Hematopoietic multipotent progenitor cell treated with erythropoietin and hydrocortisone succinate and interleukin-3 and kit ligand, for 4 days (in vitro differentiated cells): ENCODE measurements at regions not wholly inside any gene's neighbourhood (a gene's known extent, or its start where the extent isn't known, plus 50 kb on each side); places are given as distances from the start of the nearest gene placed in this dataset.
"Not testable (repeated sequence)": the region's sequence is repeated elsewhere in the genome, so short reads cannot be mapped to it uniquely, and the experiment has no call there.

Experiments used
- DNase-seq: peaks from one replicate; pipeline ENCODE4 v3.0.0-alpha.2; 2015

DNA sequence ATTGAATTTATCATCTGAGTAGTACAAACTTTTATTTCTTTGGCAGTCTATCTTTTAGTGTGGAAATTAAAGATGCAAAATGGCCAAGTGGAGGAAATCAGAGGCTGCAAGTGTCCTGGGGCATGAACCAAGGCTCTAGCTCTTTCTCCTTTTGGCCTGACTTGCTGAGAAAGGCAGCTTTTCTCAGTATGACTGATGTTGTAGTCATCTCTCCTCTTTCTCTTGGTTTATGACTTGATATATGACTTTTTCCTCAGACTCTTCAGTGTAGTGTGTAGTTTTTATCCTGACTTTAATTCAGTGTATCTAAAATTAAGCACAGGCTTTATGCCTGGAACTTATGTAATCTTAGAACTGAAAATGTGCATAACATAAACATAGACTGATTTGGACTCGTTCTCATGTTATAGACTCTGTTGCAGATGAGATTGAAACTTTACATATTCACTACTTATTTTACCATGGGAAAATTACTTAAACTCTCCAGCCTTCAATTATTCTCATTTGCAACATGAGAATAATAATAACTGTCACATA lies 65.7 kb downstream of the SLITRK5 start:
- DNase-seq = no peak

GRCh38 chr13:87754097-87754496 lies 82.9 kb downstream of the SLITRK5 start:
- DNase-seq = no peak

- no peak for DNase-seq
Observed at GRCh38 chr13:87769445-87769844, 98.3 kb downstream of the SLITRK5 start.

DNA sequence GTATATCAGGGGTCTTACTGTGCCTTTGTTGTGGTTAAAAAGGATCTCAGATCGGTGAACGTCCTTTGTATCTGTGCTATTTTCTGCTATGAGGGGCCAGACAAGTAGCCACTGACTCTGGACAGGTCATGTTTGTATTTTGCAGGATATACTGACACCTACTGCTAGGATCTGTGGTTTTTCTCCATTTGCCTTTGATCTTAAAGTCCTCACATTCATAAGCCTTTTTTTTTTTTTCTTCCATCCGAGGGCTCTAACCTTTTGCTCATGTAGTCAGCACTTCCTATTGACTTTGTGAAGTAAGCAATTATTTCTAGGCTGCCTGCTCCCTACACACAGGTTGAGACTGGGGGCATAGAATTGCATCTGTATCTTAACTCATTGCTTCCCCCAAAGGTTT lies 106.2 kb downstream of the SLITRK5 start:
- no peak for DNase-seq

- no peak for DNase-seq
Observed at GRCh38 chr13:87778128-87778527, 107.0 kb downstream of the SLITRK5 start.

DNA sequence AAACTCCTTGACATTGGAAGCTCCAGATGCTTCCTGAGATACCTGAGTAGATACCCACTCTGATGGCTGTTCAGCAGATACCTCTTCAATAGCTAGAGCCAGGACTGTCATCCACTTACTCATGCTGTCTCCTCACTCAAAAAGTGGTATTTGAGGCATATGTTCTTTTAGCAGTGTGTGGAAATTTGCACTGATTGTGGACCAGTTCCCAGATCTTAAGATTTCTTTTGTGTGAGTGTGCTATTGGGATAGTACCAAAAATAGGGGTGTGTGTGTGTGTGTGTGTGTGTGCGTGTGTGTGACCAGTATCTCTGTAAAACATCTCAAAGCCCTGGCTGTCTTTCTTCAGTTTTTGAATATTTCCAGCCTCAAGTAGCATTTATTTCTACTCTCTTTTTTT lies 108.3 kb downstream of the SLITRK5 start:
- no peak for DNase-seq

DNA sequence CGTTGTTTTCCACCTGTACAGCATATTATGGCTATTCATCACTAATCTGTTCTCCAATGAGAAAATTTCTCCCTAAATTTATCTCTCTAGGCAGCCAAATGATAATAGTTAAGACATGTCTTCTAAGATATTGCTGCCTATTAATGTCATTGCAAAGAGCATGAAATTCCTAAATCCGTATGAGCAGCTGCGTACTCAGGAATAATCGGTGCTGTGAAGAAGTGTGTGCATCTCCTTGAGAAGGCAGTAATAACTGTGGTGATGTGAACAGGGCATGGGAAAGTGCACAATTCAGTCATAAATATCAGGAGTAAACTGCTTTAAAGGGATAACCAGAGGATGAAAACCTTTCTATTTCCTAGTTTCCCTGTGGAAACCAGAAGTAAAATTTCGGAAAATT lies 112.2 kb downstream of the SLITRK5 start:
- no peak for DNase-seq

GRCh38 chr13:87788363-87788762 lies 117.2 kb downstream of the SLITRK5 start:
- DNase-seq = no peak

DNA sequence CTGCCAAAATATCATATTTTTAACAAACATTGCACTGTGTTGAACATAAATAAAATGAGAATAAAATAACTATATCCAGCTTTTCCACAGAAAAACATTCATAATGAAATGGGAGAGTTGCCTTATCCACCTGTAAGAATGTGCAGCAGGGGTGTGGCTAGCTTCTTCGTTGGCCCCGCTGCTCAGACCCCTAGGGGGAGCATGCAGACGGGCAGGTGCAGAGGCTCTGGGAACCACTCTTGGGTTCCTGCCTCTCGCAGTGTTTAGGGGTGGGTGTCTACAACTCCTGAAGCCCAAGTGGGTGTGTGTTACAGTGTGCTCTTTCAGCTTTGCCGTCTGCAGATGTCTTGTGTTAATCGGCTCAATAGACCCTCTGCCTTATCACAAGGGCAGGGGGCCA lies 121.7 kb downstream of the SLITRK5 start:
- no peak for DNase-seq

DNA sequence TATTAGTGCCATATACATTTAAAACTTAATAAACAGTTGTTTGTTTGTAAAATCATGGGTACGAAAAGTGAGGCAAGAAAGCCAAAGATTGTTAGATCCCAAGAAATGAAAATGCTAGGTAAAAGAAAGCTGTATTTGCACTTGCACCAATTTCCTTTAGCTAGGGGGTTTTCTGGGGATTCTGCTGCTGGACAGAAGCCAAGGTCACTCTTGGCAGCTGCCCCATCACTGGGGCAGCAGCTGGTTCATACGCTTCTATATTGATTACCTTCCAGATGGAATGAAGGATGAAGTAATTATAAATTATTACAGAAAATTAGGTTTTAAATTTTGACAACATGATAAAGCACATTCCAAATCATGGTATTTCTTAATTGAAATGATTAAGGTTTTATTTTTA lies 127.4 kb downstream of the SLITRK5 start:
- no peak for DNase-seq

- peak; percentile 1 for DNase-seq
Observed at GRCh38 chr13:87810391-87810801, 139.2 kb downstream of the SLITRK5 start.

- DNase-seq = no peak
Observed at GRCh38 chr13:87810920-87811344, 139.8 kb downstream of the SLITRK5 start.

GRCh38 chr13:87814403-87814802 lies 143.2 kb downstream of the SLITRK5 start:
- no peak for DNase-seq

GRCh38 chr13:87820241-87820640 lies 149.1 kb downstream of the SLITRK5 start:
- no peak for DNase-seq

DNA sequence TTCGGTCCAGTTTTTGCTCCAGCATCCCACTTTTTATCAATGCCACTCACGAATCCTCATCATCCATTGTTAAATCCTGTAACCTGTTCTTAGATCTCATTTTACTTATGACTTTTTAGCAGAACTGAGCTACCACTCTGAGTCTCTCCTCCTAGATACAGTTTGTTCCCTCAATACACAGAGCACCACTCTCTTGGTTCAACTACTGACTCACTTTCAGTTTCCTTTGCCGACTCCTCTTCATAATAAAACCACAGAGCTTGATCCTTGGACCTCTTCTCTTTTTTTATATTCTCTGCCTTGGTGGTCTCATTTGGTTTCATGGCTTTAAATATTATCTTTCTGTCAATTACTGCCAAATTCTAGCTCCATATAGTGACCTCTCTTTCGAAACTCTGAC lies 150.3 kb downstream of the SLITRK5 start:
- no peak for DNase-seq

DNA sequence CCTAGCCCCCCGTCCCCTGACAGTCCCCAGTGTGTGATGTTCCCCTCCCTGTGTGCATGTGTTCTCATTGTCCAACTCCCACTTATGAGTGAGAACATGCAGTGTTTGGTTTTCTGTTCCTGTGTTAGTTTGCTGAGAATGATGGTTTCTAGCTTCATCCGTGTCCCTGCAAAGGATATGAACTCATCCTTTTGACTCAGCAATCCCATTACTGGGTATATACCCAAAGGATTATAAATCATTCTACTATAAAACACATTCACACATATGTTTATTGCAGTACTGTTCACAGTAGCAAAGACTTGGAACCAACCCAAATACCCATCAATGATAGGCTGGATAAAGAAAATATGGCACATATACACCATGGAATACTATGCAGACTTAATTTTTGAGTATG lies 155.1 kb downstream of the SLITRK5 start:
- DNase-seq = not testable (repeated sequence)

- DNase-seq = no peak
Observed at GRCh38 chr13:87827479-87827878, 156.3 kb downstream of the SLITRK5 start.

DNA sequence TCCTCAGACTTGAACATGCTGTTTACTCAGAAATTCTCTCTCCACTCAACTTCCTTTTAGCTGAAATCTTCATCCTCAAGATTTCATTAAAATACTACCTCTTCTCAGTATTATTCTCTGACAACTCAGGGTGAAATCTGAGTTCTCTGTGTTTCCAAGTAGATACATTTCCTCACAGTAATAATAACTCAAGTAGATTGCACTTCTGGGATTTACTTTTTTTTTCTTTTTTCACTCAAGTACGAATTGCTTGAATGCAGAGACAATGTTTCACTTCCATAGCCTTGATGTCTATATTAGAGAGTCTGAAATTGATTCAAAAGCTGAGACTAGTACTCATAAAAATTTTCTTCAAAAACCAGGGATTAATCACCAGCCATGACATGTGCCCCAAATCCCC lies 166.4 kb downstream of the SLITRK5 start:
- DNase-seq = no peak

DNA sequence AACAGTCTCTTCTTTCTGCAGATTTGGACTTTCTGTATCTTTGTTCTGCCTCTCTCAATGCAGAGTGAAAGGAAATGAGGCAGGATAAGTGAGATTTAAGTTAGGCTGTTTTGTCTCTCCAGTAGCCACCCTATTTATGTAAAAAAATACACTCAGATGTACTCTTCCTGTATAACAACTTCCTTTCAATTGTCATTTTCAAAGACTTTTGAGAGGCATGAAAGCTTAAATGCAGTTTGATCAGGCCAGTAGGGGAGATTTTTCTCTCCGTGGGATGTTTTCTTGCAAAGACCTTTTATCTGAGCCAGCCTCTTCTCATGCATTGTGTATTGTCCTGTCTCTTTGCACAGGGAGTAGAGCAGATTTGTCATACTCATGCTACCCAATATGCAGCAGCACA lies 166.8 kb downstream of the SLITRK5 start:
- DNase-seq = no peak

DNA sequence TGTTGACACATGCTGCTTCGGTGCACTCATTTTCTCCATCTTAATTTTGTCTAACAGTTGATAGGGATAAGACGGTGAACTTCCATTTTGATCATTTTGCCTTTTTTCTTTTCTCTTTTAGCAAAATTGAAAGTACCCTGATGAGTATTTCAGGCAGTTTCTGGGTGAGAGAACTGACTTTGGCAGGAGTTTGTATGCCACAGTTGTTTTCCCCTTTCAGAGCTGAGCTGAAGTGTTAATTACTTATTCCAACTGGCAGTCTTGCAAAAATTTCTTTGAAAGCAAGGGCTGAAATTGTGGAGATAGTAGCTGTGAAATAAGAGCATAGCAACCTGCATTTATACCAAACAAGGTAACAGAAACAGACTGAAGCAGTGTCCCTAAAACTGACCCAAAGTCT lies 180.2 kb downstream of the SLITRK5 start:
- DNase-seq = no peak

GRCh38 chr13:87855553-87855952 lies 184.4 kb downstream of the SLITRK5 start:
- DNase-seq = no peak

- no peak for DNase-seq
Observed at GRCh38 chr13:87859261-87859660, 188.1 kb downstream of the SLITRK5 start.

GRCh38 chr13:87867426-87867825 lies 196.3 kb downstream of the SLITRK5 start:
- DNase-seq = no peak

DNA sequence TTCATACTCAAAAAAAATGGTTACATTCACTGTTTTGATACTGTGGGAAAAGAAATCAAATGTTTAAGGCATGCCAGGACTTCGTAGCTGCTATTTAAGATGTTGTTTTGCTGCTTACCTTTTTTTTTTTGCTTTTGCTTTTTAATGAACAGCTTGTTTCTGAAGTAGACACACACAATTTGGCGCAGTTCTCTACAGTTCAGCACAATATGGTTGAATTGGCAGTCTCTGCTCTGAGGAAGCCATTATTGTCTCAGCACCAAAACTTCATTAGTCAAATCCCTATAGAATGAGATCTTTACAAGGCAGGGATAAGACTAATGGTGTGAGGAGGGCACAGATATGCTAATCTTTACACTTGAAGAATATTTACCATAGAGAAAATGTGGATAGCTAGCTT lies 197.6 kb downstream of the SLITRK5 start:
- DNase-seq = no peak

DNA sequence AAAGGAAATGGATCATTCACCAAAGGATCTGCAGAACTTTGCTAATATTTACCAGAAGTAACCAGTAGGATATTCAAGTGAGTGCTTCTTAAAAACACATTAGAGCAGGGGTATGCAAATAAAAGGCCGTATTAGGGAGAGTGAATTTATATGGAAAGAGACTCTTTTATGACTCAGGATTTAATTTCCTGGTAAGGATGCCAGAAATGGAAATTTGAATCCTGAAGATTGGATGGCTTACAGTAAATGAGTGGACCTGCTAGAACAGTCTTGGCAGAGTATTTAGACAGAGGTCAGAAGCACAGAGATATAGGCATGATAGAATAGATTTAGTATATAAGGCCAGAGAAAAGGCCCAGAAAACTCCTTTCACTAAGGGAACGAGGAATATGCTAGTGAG lies 201.6 kb downstream of the SLITRK5 start:
- DNase-seq = no peak

GRCh38 chr13:87877477-87877876 lies 206.3 kb downstream of the SLITRK5 start:
- no peak for DNase-seq
